ENCODE measurements at regions not wholly inside any gene's neighbourhood (a gene's known extent, or its start where the extent isn't known, plus 50 kb on each side); places are given as distances from the start of the nearest gene placed in this dataset.

- no peak for TF ChIP-seq CTCF (IDR thresholded peaks at IDR 0.05; ENCODE audit: low read length)
- TF ChIP-seq EZH2 (IDR thresholded peaks at IDR 0.05; ENCODE audit: borderline replicate concordance, low read length), result no peak
These were observed 779.4 kb upstream of the ADGRL4 start for GRCh38 chr1:79785964-79786363.
